Chondrocyte (in vitro differentiated cells): ENCODE measurements at regions not wholly inside any gene's neighbourhood (a gene's known extent, or its start where the extent isn't known, plus 50 kb on each side); places are given as distances from the start of the nearest gene placed in this dataset.

Experiments
- DNase-seq: peaks from one replicate; pipeline ENCODE4 v3.0.0; 2021; ENCODE audit warnings: mixed read lengths, low spot score
- H3K27ac Mint-ChIP-seq: one replicate; pipeline ENCODE4 v1.8.0; 2021; ENCODE audit warnings: mild to moderate bottlenecking, moderate library complexity, mixed read lengths; ENCODE audit not compliant: unreplicated experiment
- H3K27me3 Mint-ChIP-seq: 2 replicates; pipeline ENCODE4 v1.8.0; 2021; ENCODE audit warnings: low read depth, mixed read lengths
- H3K36me3 Mint-ChIP-seq: 2 replicates; pipeline ENCODE4 v1.8.0; 2021; ENCODE audit warnings: low read depth, mixed read lengths
- H3K4me1 Mint-ChIP-seq: 2 replicates; pipeline ENCODE4 v1.8.0; 2021; ENCODE audit warnings: low read depth, mild to moderate bottlenecking, mixed read lengths
- H3K4me3 Mint-ChIP-seq: one replicate; pipeline ENCODE4 v1.8.0; 2021; ENCODE audit warnings: mild to moderate bottlenecking, moderate library complexity, mixed read lengths; ENCODE audit not compliant: unreplicated experiment
- H3K9me3 Mint-ChIP-seq: 2 replicates; pipeline ENCODE4 v1.8.0; 2021; ENCODE audit warnings: low read depth, mixed read lengths
- CTCF ChIP-seq: fragments of 200-600 bp; sonication (generic); IDR thresholded peaks from 2 replicates; pipeline ENCODE4 v1.5.0; 2021; ENCODE audit warnings: antibody characterized with exemption, mild to moderate bottlenecking, moderate library complexity

GRCh38 chrX:116930311-116930710 lies 467.5 kb upstream of the CT83 start:
- H3K4me1 Mint-ChIP-seq, result no peaks in the 10 kb centered on the region
- no peak for DNase-seq
- TF ChIP-seq CTCF, result no peak
- no peaks in the 10 kb centered on the region for H3K36me3 Mint-ChIP-seq
- H3K9me3 Mint-ChIP-seq, result no peaks in the 10 kb centered on the region
- no peak overlapping the region for H3K27ac Mint-ChIP-seq
- H3K27me3 Mint-ChIP-seq, result no peaks in the 10 kb centered on the region
- no peak overlapping the region for H3K4me3 Mint-ChIP-seq

- Mint-ChIP-seq H3K4me1 (no peaks in the 10 kb centered on the region), H3K27me3 (no peaks in the 10 kb centered on the region), H3K36me3 (no peaks in the 10 kb centered on the region), H3K27ac (no peak overlapping the region), H3K9me3 (peaks cover 45% of the 10 kb centered on the region), H3K4me3 (no peak overlapping the region)
- no peak for DNase-seq
- TF ChIP-seq CTCF, result no peak
These were observed 434.8 kb upstream of the CT83 start for GRCh38 chrX:116897526-116897925.

- TF ChIP-seq CTCF, result no peak
- Mint-ChIP-seq H3K4me1 (no peaks in the 10 kb centered on the region), H3K27me3 (no peaks in the 10 kb centered on the region), H3K27ac (no peak overlapping the region), H3K36me3 (no peaks in the 10 kb centered on the region), H3K4me3 (no peak overlapping the region), H3K9me3 (peaks cover 34% of the 10 kb centered on the region)
- no peak for DNase-seq
These were observed 419.2 kb upstream of the CT83 start for GRCh38 chrX:116881961-116882360.

- DNase-seq, result no peak
- H3K36me3 Mint-ChIP-seq, result no peaks in the 10 kb centered on the region
- peaks cover 3% of the 10 kb centered on the region for H3K4me1 Mint-ChIP-seq
- no peak overlapping the region for H3K27ac Mint-ChIP-seq
- no peaks in the 10 kb centered on the region for H3K27me3 Mint-ChIP-seq
- no peak overlapping the region for H3K4me3 Mint-ChIP-seq
- no peak for TF ChIP-seq CTCF
- no peaks in the 10 kb centered on the region for H3K9me3 Mint-ChIP-seq
These were observed 410.9 kb upstream of the CT83 start for GRCh38 chrX:116873671-116874070.

- no peak for TF ChIP-seq CTCF
- Mint-ChIP-seq H3K27me3 (no peaks in the 10 kb centered on the region), H3K4me1 (peaks cover 3% of the 10 kb centered on the region), H3K9me3 (no peaks in the 10 kb centered on the region), H3K36me3 (no peaks in the 10 kb centered on the region), H3K27ac (no peak overlapping the region), H3K4me3 (no peak overlapping the region)
- DNase-seq, result no peak
These were observed 410.2 kb upstream of the CT83 start for GRCh38 chrX:116872931-116873330.
